Activated T-helper 2 cell treated with anti-CD3 and anti-CD28 coated beads, Interferon-gamma antibody, Interleukin-2, Interleukin-4, amounts not matched to agents 10 μg/mL and 5 μg/mL and 100 μg/mL, durations not matched to agents 14 hours and 24 hours and 36 hours (primary cell): ENCODE measurements at regions not wholly inside any gene's neighbourhood (a gene's known extent, or its start where the extent isn't known, plus 50 kb on each side); places are given as distances from the start of the nearest gene placed in this dataset.

Source experiments
- DNase-seq: peaks from one replicate; pipeline ENCODE4 v3.0.0; 2021; ENCODE audit warnings: low spot score
- H3K27ac Mint-ChIP-seq: one replicate; pipeline ENCODE4 v1.8.0; 2021; ENCODE audit warnings: mixed read lengths
- H3K27me3 Mint-ChIP-seq: one replicate; pipeline ENCODE4 v1.8.0; 2021; ENCODE audit warnings: low read depth, mixed read lengths
- H3K36me3 Mint-ChIP-seq: one replicate; pipeline ENCODE4 v1.8.0; 2021; ENCODE audit warnings: low read depth, mixed read lengths
- H3K4me1 Mint-ChIP-seq: one replicate; pipeline ENCODE4 v1.8.0; 2021; ENCODE audit warnings: low read depth, mixed read lengths
- H3K4me3 Mint-ChIP-seq: one replicate; pipeline ENCODE4 v1.8.0; 2021; ENCODE audit warnings: low read depth, mild to moderate bottlenecking, moderate library complexity, mixed read lengths
- H3K9me3 Mint-ChIP-seq: one replicate; pipeline ENCODE4 v1.8.0; 2021; ENCODE audit warnings: mixed read lengths
- intact Hi-C: fragments of 100-400 bp; cut with micrococcal nuclease; formaldehyde crosslinking; loops from one replicate; pipeline ENCODE4 v1.15.1; 2023

DNA sequence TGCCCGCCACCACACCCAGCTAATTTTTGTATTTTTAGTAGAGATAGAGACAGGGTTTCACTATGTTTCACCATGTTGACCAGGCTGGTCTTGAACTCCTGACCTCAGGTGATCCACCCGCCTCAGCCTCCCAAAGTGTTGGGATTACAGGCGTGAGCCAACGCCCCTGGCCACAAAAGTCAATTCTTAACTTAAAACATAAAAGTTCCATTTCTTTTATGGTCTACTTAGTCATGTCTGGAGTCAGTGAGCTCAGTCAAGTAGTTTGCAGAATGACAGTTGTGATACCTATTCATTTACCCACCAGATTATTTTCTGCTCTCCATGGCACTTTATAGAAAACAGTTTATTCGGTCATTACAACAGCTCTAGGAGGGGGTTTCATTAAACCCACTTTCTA, 103.1 kb upstream of the ESR1 start:
- H3K4me1 Mint-ChIP-seq = peaks cover 28% of the 10 kb centered on the region

DNA sequence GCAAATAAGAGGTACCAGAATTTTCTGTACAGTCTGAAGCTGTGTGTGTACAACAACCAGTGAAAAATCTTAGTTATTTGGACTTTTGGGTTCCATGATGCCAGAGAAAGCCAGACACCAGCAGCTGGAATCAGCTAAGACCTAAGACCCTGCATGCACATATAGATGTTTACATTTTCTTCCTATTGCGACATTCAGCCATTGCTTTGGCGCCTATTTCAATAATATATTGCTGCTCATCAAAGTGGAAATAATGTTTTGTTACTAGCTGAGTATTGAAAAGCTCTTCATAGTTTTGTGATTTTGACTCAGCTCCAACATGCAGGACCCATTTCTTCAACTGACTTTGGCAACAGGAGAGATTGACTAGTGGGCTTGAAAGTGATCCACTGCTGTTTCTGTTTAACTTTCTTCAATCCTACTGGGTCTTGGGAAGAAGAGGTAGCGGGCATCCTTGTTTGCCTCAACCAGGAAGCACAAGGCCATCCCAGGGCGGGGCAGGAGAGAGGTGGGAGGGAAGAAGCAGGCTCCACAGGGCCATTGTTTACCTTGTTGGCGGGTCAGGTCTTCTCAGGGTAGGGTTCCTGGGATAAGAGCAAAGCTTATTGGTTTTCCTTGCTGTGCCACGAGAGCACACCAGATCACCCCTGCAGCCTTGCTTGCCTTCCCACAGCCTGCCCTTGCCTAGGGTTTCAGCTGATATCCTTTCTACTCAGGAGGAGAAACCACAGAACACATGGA, 101.3 kb upstream of the ESR1 start:
- H3K9me3 Mint-ChIP-seq = no peaks in the 10 kb centered on the region
- no peak overlapping the region for H3K4me3 Mint-ChIP-seq
- intact Hi-C loops = no loop called here
- DNase-seq = no peak
- peaks cover 6% of the 10 kb centered on the region for H3K27me3 Mint-ChIP-seq
- peaks cover 26% of the 10 kb centered on the region for H3K4me1 Mint-ChIP-seq
- H3K36me3 Mint-ChIP-seq = no peaks in the 10 kb centered on the region
- H3K27ac Mint-ChIP-seq = no peak overlapping the region

More for the DNA sequence above, 103.1 kb upstream of the ESR1 start:
- intact Hi-C loops = no loop called here
- Mint-ChIP-seq H3K9me3 (no peaks in the 10 kb centered on the region), H3K4me3 (no peak overlapping the region), H3K36me3 (no peaks in the 10 kb centered on the region), H3K27ac (no peak overlapping the region), H3K27me3 (peaks cover 12% of the 10 kb centered on the region)
- DNase-seq = no peak

DNA sequence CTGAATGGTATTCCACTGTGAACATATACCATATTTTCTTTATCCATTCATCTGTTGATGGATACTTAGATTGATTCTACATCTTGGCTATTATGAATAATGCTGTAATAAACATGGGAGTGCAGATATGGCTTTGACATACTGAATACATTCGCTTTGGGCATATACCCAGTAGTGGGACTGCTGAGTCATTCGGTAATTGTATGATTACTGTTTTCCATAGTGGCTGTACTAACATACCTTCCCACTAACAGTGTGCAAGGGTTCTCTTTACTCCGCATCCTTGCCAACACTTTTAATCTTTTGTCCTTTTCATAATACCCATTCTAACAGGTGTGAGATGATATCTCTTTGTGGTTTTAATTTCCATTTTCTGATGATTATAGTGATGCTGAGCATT, 98.2 kb upstream of the ESR1 start:
- Mint-ChIP-seq H3K27me3 (peaks cover 2% of the 10 kb centered on the region), H3K36me3 (no peaks in the 10 kb centered on the region), H3K9me3 (peaks cover 25% of the 10 kb centered on the region), H3K4me3 (no peak overlapping the region), H3K27ac (no peak overlapping the region), H3K4me1 (peaks cover 5% of the 10 kb centered on the region)
- intact Hi-C loops = no loop called here
- no peak for DNase-seq

DNA sequence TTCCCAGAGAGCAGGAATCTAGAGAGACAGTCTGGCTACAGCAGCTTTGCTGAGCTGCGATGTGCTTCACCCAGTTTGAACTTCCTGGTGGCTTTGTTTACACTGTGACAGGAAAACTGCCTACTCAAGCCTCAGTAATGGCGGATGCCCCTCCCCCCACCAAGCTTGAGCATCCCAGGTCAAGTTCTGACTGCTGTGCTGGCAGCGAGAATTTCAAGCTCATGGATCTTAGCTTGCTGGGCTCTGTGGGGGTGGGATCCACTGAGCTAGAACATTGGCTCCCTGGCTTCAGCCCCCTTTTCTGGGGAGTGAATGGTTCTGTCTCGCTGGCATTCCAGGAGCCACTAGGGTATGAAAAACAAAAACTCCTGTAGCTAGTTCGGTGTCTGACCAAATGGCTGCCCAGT, 91.0 kb upstream of the ESR1 start:
- Mint-ChIP-seq H3K4me3 (no peak overlapping the region), H3K9me3 (peaks cover 35% of the 10 kb centered on the region), H3K36me3 (no peaks in the 10 kb centered on the region), H3K4me1 (peaks cover 7% of the 10 kb centered on the region), H3K27ac (no peak overlapping the region), H3K27me3 (peaks cover 13% of the 10 kb centered on the region)
- no peak for DNase-seq
- intact Hi-C loops = no loop called here

DNA sequence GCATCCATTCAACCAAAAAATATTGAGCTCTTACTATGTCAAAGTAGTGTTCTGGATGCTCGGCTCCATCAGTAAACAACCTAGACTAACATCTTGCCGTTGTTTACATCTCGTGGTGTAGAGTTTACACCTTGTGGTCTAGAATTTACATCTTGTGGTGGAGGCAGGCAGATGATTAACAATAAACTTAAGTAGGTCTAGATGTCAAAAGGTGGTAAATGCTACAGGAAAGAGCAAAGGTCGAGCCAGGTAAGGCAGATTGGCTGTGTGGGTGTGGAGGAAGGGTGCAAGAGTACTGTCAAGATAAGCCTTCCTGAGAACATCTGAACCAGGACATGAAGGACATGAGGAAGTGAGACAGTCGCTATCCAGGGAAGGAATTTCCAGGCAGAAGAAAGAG, 88.4 kb upstream of the ESR1 start:
- Mint-ChIP-seq H3K9me3 (peaks cover 12% of the 10 kb centered on the region), H3K27me3 (peaks cover 19% of the 10 kb centered on the region), H3K4me3 (no peak overlapping the region), H3K27ac (no peak overlapping the region), H3K36me3 (no peaks in the 10 kb centered on the region), H3K4me1 (peaks cover 21% of the 10 kb centered on the region)
- DNase-seq = no peak
- intact Hi-C loops = no loop called here

DNA sequence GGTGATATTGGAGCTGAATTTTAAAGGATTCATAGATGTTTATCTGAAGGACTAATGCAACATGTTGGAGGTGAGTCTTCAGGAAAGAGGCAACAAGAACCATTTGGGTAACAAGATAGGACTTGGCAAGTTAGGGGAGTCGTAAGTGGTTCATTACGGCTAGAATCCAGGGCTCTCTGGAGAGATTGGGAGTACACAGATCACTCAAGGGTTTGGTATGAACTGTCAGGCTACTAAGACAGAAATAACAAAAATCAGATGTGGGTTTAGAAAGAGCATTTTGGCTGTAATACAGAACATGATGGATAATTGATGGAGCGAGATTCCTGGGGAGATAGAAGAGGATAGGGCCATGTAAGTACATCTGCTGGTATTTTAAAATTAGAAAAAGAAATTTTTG, 86.3 kb upstream of the ESR1 start:
- DNase-seq = no peak
- no peaks in the 10 kb centered on the region for H3K9me3 Mint-ChIP-seq
- H3K36me3 Mint-ChIP-seq = no peaks in the 10 kb centered on the region
- H3K27ac Mint-ChIP-seq = no peak overlapping the region
- peaks cover 20% of the 10 kb centered on the region for H3K27me3 Mint-ChIP-seq
- peaks cover 21% of the 10 kb centered on the region for H3K4me1 Mint-ChIP-seq
- intact Hi-C loops = no loop called here
- no peak overlapping the region for H3K4me3 Mint-ChIP-seq

DNA sequence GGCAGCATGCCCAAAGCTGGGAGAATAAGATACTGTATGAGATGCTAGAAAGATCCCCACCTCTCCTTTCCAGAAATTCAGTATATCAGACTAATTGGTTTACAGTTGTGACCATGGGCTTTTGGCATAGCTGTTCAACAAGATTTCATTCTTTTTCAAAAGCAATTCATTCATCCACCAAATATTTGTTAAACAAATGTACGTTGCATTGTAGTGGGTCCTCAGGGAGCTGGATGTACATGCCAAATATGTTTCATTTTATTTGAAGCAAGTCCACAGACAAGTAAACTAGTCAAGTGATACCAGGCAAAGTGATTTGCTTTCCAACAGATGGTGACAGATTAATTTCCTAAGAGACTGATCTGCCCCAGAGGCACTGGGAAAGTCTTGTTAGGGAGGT, 85.8 kb upstream of the ESR1 start:
- intact Hi-C loops = loop anchor here (2.0 kb wide), 2 partner anchors 35 to 449 kb away; no protein-coding TSS in a partner anchor
- H3K4me1 Mint-ChIP-seq = peaks cover 21% of the 10 kb centered on the region
- no peaks in the 10 kb centered on the region for H3K36me3 Mint-ChIP-seq
- H3K9me3 Mint-ChIP-seq = no peaks in the 10 kb centered on the region
- no peak for DNase-seq
- H3K27me3 Mint-ChIP-seq = peaks cover 20% of the 10 kb centered on the region
- H3K27ac Mint-ChIP-seq = no peak overlapping the region
- no peak overlapping the region for H3K4me3 Mint-ChIP-seq

DNA sequence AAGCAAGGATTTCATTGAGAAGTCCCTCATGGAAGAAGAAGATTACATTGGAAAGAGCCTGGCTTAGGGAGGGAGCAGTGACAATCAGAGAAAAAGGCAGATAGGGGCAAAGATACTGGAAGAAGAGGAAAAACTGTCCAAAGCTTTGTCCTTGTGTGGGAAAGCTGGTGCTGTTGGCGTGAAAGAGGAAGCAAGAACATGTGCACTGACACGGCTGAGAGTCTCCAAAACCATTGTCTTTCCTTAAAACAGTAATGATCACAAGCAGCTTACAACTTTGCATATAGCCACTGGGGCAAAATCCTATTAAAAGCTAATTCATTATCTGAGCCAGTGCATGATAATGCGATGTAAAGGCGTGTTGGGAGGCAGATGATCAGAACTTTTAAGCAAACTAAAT, 85.1 kb upstream of the ESR1 start:
- Mint-ChIP-seq H3K27me3 (peaks cover 20% of the 10 kb centered on the region), H3K4me1 (peaks cover 21% of the 10 kb centered on the region), H3K4me3 (no peak overlapping the region), H3K27ac (no peak overlapping the region), H3K9me3 (no peaks in the 10 kb centered on the region), H3K36me3 (no peaks in the 10 kb centered on the region)
- intact Hi-C loops = loop anchor here (2.0 kb wide), 2 partner anchors 34 to 448 kb away; no protein-coding TSS in a partner anchor
- DNase-seq = no peak

DNA sequence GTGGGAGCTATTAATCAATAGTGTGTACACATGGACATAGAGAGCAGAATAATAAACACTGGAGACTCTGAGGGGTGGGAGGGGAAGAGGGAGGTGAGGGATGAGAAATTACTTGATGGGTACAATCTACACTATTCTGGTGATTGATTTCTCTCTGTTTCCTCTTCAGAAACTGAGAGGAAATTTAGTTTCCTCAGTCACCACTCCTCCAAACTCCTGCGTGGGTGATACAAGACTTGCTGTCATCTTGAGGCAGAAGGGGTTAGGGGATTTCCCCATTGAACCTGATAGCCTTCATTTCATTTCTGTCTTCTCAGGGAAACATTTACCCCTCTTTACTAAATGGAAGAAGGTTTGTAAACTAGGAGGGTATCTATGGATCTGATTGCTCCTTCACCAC, 84.3 kb upstream of the ESR1 start:
- Mint-ChIP-seq H3K36me3 (no peaks in the 10 kb centered on the region), H3K27ac (no peak overlapping the region)
- DNase-seq = no peak

DNA sequence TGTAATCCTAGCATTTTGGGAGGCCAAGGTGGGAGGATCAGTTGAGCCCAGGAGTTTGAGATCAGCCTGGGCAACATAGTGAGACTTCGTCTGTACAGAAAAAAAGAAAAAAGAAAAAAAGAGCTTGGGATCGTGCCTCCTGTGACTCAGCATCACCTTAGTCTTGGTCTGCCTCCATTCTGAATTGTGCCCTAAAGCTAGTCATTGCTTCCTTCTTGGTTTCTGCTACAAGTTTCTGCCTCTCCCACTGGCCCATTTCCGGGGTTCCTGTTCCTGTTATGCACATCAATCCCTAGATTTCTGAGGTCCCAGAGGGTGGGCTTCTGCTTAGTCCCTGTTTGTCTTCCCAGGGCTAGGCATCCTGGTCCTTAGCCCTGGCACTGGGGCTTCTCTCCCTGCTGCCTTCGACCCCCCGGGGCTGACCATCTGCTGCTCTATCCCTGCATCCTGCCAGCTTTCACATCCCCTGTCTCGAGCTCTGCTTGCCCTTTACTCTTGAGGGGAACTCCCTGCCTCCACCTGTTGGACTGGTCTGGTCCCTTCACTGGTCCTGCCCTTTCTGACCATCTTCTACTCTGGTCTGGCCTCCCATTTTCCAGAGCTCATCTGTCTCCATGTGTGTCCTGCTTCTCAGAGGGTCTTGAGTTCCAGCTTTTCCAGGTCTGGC, 77.5 kb upstream of the ESR1 start:
- Mint-ChIP-seq H3K36me3 (no peaks in the 10 kb centered on the region), H3K4me3 (no peak overlapping the region), H3K27me3 (peaks cover 6% of the 10 kb centered on the region), H3K4me1 (no peaks in the 10 kb centered on the region), H3K27ac (no peak overlapping the region), H3K9me3 (no peaks in the 10 kb centered on the region)
- DNase-seq = no peak
- intact Hi-C loops = no loop called here

More for the DNA sequence above, 84.3 kb upstream of the ESR1 start:
- peaks cover 20% of the 10 kb centered on the region for H3K27me3 Mint-ChIP-seq
- intact Hi-C loops = loop anchor here (1.0 to 2.0 kb wide), 5 partner anchors 21 to 579 kb away; no protein-coding TSS in a partner anchor
- no peaks in the 10 kb centered on the region for H3K9me3 Mint-ChIP-seq
- H3K4me3 Mint-ChIP-seq = no peak overlapping the region
- peaks cover 21% of the 10 kb centered on the region for H3K4me1 Mint-ChIP-seq

DNA sequence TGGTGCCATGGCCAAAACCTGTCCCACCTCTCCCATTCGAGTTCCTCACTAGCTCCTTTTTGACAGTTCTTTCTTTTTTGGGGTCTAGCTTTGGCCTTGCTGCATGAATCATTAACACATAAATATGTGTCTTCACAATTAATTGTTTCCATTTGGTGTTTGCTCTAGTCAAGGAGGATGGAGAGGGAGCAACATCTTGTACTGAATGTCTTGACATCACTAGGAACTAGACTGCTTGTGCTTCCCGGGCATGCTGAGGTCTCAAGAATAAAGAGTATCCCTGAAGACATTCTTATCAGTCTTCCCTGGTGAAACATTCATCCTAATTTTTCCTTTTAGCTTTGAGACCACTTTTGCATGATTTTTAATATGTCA, 77.0 kb upstream of the ESR1 start:
- H3K27me3 Mint-ChIP-seq = peaks cover 6% of the 10 kb centered on the region
- no peak overlapping the region for H3K4me3 Mint-ChIP-seq
- H3K9me3 Mint-ChIP-seq = no peaks in the 10 kb centered on the region
- intact Hi-C loops = no loop called here
- DNase-seq = no peak
- no peaks in the 10 kb centered on the region for H3K36me3 Mint-ChIP-seq
- H3K27ac Mint-ChIP-seq = no peak overlapping the region
- H3K4me1 Mint-ChIP-seq = no peaks in the 10 kb centered on the region

DNA sequence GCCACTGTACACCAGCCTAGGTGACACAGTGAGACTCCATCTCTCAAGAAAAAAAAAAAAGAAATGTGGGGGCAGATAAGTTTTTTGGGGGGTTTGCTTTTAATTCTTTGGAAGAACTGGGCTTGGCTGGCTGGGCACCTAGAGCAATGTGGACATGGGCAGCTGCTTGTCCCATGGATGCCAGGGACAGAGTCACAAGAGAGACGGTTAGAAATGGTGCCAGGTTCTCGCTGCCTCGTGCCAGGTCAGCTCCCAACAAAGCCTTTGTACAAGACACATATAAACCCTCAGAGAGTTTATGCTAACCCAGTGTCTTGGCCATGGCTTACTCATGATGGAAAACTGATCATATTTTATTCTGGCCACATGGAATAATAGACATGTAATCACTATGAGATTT, 76.2 kb upstream of the ESR1 start:
- Mint-ChIP-seq H3K27ac (no peak overlapping the region), H3K4me3 (no peak overlapping the region), H3K9me3 (no peaks in the 10 kb centered on the region), H3K4me1 (no peaks in the 10 kb centered on the region), H3K36me3 (no peaks in the 10 kb centered on the region), H3K27me3 (peaks cover 6% of the 10 kb centered on the region)
- intact Hi-C loops = no loop called here
- DNase-seq = no peak

DNA sequence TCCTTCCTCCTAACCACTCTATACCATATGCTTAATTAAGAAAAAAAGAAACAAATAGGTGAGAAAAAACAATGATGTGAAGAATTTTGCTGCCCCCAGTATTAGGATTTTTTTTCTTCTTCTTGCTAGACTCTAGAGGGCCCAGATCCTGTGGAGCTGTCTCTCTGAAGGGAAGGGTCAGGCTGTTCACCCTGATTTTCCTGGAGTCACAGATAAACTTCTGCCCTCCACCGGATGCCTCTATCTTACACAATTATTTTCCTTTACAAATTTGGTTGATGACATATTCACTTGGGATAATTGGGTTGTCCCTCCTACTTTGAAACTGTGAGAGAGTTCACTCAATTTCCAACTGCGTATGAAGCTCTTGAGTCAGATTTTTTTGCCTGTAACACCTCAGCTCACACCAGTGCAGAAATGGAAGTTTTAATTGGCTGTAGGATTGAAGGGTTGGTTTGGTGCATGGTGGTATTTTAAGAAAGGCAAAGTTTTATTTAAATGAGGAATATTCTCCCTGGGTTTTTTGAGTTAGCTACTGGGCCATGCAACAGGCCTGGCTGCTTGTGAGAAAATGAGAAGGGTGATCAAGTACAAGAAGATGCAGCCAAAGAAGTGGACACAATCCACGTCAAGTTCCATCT, 73.7 kb upstream of the ESR1 start:
- Mint-ChIP-seq H3K4me1 (no peaks in the 10 kb centered on the region), H3K27ac (no peak overlapping the region), H3K4me3 (no peak overlapping the region), H3K36me3 (no peaks in the 10 kb centered on the region), H3K9me3 (no peaks in the 10 kb centered on the region), H3K27me3 (peaks cover 12% of the 10 kb centered on the region)
- intact Hi-C loops = no loop called here
- DNase-seq = no peak
